HG03571 (cell line): ENCODE measurements at regions not wholly inside any gene's neighbourhood (a gene's known extent, or its start where the extent isn't known, plus 50 kb on each side); places are given as distances from the start of the nearest gene placed in this dataset.
"Not testable (repeated sequence)": the region's sequence is repeated elsewhere in the genome, so short reads cannot be mapped to it uniquely, and the experiment has no call there.

ENCODE experiments used
- ATAC-seq: cut with Tn5 transposase; IDR thresholded peaks from one replicate; pipeline ENCODE4 v1.9.1; 2021; ENCODE audit not compliant: unreplicated experiment

DNA sequence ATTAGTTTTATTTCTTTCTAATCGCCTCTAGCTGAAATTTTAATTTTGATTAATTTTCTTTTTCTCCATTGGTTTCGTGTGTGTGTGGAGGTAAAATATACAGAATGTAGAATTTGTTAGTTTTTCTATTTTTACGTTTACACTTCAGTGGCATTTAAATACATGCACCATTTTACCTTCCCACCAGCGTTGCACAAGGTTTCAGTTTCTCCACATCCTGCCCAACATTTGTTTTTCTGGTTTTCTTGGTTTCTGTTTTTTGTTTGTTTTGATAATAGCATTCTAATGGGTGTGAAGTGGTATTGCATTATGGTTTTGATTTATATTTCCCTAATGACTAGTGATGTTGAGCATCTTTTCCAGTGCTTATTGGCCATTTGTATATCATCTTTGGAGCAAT, 871.4 kb upstream of the DEFB115 start:
- not testable (repeated sequence) for ATAC-seq

DNA sequence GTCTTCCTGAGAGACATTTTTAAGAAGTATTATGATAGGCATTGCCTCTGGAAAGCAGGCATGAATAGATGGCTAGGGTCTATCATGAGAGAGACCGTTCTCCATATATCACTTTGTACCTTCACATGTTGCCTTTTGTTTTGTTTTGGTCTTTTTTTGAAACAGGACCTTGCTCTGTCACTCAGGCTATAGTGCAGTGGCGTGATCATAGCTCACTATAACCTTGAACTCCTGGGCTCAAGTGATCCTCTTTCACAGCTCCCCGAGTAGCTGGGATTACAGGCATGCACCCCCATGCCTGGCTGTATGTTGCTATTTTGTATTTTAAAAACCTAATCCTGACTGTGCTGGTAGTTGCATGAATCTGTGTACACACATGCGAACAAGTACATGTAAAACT, 869.6 kb upstream of the DEFB115 start:
- ATAC-seq, result not testable (repeated sequence)

DNA sequence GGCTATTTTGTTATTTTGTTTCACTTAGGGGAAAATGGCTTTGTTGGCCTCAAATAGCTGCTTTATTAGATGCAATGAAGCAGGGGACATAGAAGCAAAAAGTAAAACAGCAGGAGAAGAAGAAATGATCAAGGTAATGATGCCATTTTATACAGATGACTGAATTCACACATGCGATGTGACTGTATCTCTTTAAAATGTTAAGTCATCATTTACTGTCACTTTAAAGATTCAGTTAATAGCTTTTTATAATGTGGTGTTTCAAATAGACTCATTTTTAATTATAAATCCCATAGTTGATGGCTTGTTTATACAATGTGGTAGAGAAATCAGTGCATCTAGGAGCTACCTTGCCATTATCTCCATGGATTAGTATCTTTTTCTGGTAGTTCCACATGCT, 863.9 kb upstream of the DEFB115 start:
- not testable (repeated sequence) for ATAC-seq

DNA sequence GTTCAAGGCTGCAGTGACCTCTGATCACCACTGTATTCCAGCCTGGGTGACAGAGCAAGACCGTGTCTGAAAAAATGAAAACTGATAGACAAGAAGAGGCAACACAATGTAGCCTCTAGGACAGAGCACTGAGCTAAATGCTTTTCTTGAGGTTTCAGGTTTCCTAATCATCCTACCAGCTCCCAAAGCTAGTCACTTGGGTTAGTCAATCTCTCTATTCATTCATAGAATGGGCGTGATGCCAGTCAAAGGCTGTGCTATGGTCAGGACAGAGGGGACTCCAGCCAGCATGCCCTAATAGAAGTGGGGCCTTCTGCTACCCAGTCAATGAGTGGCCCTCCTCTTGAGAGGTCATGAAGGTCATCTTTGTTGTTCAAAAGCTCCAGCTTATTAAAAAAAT, 860.4 kb upstream of the DEFB115 start:
- not testable (repeated sequence) for ATAC-seq

DNA sequence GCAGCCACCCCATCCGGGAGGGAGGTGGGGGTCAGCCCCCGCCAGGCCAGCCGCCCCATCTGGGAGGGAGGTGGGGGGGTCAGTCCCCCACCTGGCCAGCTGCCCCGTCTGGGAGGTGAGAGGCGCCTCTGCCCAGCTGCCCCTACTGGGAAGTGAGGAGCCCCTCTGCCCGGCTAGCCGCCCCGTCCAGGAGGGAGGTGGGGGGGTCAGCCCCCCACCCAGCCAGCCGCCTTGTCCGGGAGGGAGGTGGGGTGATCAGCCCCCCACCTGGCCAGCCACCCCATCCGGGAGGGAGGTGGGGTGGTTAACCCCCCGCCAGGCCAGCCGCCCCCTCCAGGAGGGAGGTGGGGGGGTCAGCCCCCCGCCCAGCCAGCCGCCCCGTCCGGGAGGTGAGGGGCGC, 852.4 kb upstream of the DEFB115 start:
- ATAC-seq, result not testable (repeated sequence)

DNA sequence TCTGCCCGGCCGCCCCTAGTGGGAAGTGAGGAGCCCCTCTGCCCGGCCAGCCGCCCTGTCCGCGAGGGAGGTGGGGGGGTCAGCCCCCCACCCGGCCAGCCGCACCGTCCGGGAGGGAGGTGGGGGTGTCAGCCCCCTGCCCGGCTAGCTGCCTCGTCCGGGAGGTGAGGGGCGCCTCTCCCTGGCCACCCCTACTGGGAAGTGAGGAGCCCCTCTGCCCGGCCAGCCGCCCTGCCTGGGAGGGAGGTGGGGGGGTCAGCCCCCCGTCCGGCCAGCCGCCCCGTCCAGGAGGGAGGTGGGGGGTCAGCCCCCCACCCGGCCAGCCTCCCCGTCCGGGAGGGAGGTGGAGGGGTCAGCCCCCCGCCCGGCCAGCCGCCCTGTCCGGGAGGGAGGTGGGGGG, 851.9 kb upstream of the DEFB115 start:
- ATAC-seq, result not testable (repeated sequence)

DNA sequence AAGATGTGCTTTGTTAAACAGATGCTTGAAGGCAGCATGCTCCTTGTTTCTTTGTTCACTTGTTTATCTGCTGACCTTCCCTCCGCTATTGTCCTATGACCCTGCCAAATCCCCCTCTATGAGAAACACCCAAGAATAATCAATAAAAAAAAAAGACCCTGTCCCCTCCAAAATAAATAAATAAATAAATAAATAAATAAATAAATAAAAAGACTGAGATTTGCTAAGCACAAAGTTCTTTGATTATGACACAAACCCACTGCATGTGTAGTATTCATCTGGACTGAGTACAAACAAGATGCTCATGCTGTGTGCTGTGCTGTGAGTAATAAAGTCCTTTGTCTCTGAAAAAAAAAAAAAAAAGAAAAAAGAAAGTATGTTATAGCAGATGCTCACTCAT, 851.1 kb upstream of the DEFB115 start:
- not testable (repeated sequence) for ATAC-seq

DNA sequence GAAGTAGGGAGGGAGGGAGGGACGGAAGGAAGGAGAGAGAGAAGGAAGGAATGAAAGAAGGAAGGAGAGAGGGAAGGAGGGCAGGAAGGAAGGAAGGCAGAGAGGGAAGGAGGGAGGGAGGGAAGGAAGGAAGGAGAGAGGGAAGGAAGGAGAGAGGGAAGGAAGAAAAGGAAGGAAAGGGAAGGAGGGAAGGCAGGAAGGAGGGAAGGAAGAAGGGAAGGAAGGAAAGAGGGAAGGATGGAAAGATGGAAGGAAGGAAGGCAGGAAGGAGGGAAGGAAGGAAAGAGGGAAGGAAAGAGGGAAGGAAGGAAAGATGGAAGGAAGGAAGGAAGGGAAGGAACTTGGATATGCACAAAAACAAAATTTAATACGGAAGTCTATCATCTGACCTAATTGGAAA, 844.5 kb upstream of the DEFB115 start:
- ATAC-seq, result no peak

DNA sequence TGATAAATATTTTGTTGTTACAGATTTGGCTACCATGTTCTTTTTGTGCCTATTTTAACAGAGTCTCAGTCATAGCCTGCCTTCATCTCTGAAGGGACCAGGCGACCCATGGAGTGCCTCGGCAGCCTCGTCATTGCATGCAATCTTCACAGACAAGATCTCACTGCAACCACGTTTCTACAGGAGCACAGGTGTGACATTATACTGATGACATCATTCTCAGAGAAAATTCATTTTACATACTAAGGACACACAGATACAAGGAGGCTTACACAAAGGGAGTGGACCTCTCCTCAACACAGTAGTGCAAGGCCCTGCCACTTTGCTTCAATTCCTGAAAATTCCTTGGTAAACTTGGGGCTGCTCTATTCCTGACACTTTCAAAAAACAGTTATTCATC, 840.1 kb upstream of the DEFB115 start:
- not testable (repeated sequence) for ATAC-seq

DNA sequence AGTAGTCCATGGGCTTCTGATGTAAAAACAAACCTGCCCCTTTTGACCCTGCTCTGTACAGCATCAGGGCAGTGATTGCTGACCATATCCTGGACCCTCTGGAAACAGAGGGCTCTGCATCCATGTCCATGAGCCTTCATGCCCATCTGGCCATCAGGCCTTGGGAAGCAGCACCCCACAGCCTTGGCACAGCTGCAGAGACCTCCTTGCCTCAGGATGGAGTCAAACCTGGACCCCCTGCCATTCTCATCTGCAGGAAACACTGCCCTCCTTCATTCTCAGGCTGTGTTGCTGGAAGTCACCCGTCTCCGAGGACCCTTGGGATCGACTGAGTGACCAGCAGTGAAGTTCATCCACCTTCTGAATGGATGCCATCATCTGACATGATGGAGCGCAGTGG, 839.1 kb upstream of the DEFB115 start:
- ATAC-seq, result not testable (repeated sequence)

DNA sequence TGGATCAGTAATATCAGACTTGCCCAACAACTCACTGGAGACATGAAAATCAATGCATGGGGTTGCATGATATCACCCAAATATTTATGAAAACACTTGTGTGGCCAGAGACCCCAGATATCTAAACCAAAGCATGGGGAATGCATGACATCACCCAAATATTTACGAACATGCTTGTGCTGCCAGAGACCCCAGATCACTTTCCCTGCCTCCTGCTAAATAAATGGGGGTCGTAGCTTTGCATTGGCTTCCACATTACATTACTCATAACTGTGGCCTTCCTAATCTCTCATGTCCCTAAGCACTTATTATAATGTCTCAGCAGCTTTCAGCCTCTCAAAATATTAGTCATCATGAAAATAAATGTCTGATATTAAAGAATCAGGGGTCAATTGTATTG, 838.0 kb upstream of the DEFB115 start:
- ATAC-seq, result no peak

DNA sequence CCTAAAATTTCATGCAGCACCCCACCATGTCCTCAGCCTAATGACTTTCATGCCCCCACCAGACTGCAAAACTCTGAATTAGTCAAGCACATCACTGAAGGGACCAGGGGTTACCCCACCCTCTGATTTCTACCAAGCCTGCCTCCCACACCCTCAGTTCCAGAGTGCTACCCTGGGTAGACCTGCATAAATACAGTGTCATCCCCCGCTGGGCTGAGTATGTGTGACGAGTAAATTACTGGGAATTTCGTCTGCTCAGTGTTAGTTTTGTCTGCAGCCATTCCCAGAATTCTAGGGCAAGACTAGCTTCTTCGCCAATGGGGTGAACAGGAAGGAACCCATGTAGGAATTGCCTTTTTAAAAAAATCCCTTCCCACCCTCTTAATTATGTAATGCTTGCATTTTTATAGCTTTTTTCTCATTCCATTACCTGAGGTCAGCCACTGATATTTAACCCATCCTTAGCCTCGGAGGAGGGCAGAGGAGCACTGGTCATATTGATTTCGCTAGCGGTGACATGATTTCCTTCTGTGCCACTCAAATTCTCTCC, 837.5 kb upstream of the DEFB115 start:
- ATAC-seq, result not testable (repeated sequence)
